ENCODE measurements at regions not wholly inside any gene's neighbourhood (a gene's known extent, or its start where the extent isn't known, plus 50 kb on each side); places are given as distances from the start of the nearest gene placed in this dataset.
"Not testable (repeated sequence)": the region's sequence is repeated elsewhere in the genome, so short reads cannot be mapped to it uniquely, and the experiment has no call there.

GRCh38 chrX:25503826-25504225, 488.1 kb upstream of the ARX start:
- DNase-seq, result no peak

GRCh38 chrX:25507801-25508200, 492.0 kb upstream of the ARX start:
- no peak for DNase-seq

- DNase-seq, result no peak
These were observed 503.5 kb upstream of the ARX start for GRCh38 chrX:25519258-25519657.

- not testable (repeated sequence) for DNase-seq
These were observed 506.8 kb upstream of the ARX start for GRCh38 chrX:25522443-25523010.

- DNase-seq, result peak; percentile 62
These were observed 508.1 kb upstream of the ARX start for GRCh38 chrX:25523574-25524540.

- no peak for DNase-seq
These were observed 511.4 kb upstream of the ARX start for GRCh38 chrX:25527156-25527555.

- no peak for DNase-seq
These were observed 511.8 kb upstream of the ARX start for GRCh38 chrX:25527596-25527995.

- DNase-seq, result no peak
These were observed 515.3 kb upstream of the ARX start for GRCh38 chrX:25531096-25531495.

GRCh38 chrX:25534091-25534490, 518.3 kb upstream of the ARX start:
- DNase-seq, result no peak

- no peak for DNase-seq
These were observed 520.7 kb upstream of the ARX start for GRCh38 chrX:25536307-25536970.

GRCh38 chrX:25537699-25538098, 521.9 kb upstream of the ARX start:
- no peak for DNase-seq

- DNase-seq, result no peak
These were observed 528.9 kb upstream of the ARX start for GRCh38 chrX:25544641-25545040.

GRCh38 chrX:25548811-25549210, 533.0 kb upstream of the ARX start:
- DNase-seq, result no peak

GRCh38 chrX:25555521-25555920, 539.8 kb upstream of the ARX start:
- DNase-seq, result no peak

- DNase-seq, result no peak
These were observed 542.4 kb upstream of the ARX start for GRCh38 chrX:25558137-25558536.

GRCh38 chrX:25561190-25561589, 545.4 kb upstream of the ARX start:
- DNase-seq, result no peak

- no peak for DNase-seq
These were observed 557.9 kb upstream of the ARX start for GRCh38 chrX:25573631-25574030.

- DNase-seq, result no peak
These were observed 541.2 kb upstream of the MAGEB18 start for GRCh38 chrX:25596921-25597320.

GRCh38 chrX:25597551-25597950, 540.6 kb upstream of the MAGEB18 start:
- no peak for DNase-seq

- DNase-seq, result no peak
These were observed 539.1 kb upstream of the MAGEB18 start for GRCh38 chrX:25599061-25599460.

GRCh38 chrX:25600776-25601175, 537.4 kb upstream of the MAGEB18 start:
- DNase-seq, result no peak

- DNase-seq, result no peak
These were observed 536.8 kb upstream of the MAGEB18 start for GRCh38 chrX:25601323-25601722.

GRCh38 chrX:25618248-25618647, 519.9 kb upstream of the MAGEB18 start:
- DNase-seq, result no peak

- DNase-seq, result no peak
These were observed 497.9 kb upstream of the MAGEB18 start for GRCh38 chrX:25640276-25640675.
